ENCODE measurements at regions not wholly inside any gene's neighbourhood (a gene's known extent, or its start where the extent isn't known, plus 50 kb on each side); places are given as distances from the start of the nearest gene placed in this dataset.
A peak's percentile ranks its signal among the peaks of the same experiment; 100 is the strongest.

DNA sequence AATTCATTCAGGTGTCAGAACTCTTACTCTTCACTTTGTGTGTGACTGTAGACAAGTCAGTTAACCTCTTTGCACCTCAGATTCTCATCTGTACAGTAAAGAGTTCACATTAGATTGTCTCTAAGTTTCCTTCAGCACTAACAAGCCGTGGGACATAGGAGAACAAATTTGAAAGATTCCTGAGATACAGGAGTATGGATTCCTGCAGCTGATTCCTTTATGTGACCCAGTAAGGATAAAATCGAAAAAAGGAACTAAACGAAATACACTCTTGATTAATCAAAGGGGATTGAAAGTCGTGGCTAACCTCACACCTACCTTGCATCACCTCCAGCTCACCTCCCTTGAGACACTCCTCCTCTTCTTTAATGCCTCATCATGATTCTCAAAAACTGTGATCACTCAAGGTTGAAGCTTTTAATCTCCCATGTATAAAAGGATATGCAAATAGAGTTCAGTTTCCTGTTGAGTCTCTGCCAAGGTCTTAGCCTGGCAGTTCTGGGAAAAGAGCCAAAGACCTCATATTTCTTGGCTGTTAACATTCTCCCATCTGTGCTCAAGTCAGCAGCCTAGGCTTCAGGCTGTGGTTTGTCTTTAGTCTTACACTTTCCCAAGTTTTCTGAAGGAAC lies 156.6 kb downstream of the DAD1 start:
- Histone ChIP-seq H3K36me3 (ENCODE audit: control insufficient read depth, insufficient read depth, low read length) (no peaks in the 10 kb centered on the region), H3K27ac (ENCODE audit: low read length) (no peak overlapping the region), H3K27me3 (ENCODE audit: control insufficient read depth, insufficient read depth, low read length) (no peaks in the 10 kb centered on the region), H3K4me3 (ENCODE audit: low read depth in 2 of 2, low read length in 2 of 2) (no peak overlapping the region), H3K4me1 (ENCODE audit: control insufficient read depth, insufficient read depth, low read length) (no peaks in the 10 kb centered on the region; the same call in 1 of the 2 replicates), H3K9me3 (ENCODE audit: control insufficient read depth, insufficient read depth, low read depth, low read length) (no peaks in the 10 kb centered on the region)
- ChIA-PET CTCF (no interaction called here), POLR2A (no interaction called here)
- no TSS peak for BruUV-seq (replicated peaks)
- ATAC-seq (peak; percentile 75), DNase-seq (ENCODE audit: low read depth, low spot score) (peak; percentile 36)
- TF ChIP-seq TCF7L2 (IDR thresholded peaks at IDR 0.05; ENCODE audit: low read depth, low read length) (peak; percentile 58; the same call in 1 of the 2 replicates), POLR2AphosphoS5 (IDR thresholded peaks at IDR 0.05; ENCODE audit: low read depth, low read length) (no peak)
- TF ChIP-seq, protein P1, sequence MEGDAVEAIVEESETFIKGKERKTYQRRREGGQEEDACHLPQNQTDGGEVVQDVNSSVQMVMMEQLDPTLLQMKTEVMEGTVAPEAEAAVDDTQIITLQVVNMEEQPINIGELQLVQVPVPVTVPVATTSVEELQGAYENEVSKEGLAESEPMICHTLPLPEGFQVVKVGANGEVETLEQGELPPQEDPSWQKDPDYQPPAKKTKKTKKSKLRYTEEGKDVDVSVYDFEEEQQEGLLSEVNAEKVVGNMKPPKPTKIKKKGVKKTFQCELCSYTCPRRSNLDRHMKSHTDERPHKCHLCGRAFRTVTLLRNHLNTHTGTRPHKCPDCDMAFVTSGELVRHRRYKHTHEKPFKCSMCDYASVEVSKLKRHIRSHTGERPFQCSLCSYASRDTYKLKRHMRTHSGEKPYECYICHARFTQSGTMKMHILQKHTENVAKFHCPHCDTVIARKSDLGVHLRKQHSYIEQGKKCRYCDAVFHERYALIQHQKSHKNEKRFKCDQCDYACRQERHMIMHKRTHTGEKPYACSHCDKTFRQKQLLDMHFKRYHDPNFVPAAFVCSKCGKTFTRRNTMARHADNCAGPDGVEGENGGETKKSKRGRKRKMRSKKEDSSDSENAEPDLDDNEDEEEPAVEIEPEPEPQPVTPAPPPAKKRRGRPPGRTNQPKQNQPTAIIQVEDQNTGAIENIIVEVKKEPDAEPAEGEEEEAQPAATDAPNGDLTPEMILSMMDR (IDR thresholded peaks at IDR 0.05) = no peak
- in situ Hi-C loops (cut with HindIII; ENCODE audit: low pct_unique_long_range_greater_than_20kb, low sequenced_read_pairs) (no loop called here), intact Hi-C loops (cut with micrococcal nuclease; ENCODE audit: unreplicated experiment) (no loop called here)

DNA sequence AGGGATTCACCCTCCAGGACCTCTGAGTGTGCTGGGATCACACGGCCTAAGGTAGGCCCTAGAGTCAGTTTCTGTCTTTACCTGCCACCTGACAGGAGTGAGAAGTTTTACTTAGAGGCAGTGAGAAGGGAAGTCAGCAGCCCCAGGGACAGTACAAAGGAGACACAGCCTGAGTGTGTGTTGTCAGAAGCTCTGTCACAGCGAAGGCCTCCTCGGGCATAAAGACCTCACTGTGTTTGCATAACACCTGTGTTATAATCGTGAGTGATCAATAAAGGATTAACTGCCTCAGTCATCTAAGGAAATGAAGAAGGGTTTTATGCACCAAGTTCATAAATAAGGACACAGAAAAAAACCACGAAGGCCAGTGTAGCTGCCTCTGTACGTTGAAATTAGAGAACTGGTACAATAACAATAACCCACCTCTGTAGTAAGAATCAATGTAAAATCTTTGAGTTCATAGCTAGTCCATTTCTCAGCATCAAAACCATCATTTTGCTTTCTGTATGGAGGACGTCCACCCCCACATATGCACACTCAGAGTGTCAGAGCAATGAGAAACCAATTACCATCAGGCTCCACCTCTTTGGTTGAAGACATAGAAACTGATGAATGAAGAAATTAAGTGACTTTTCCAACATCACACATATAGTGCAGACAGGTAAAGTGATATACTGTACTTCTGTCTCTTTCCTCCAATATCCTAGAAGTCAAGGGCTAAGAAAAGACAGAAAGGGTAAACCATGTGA lies 159.3 kb downstream of the DAD1 start:
- Histone ChIP-seq H3K27ac (ENCODE audit: low read length) (no peak overlapping the region), H3K27me3 (ENCODE audit: control insufficient read depth, insufficient read depth, low read length) (no peaks in the 10 kb centered on the region), H3K4me3 (ENCODE audit: low read depth in 2 of 2, low read length in 2 of 2) (no peak overlapping the region), H3K9me3 (ENCODE audit: control insufficient read depth, insufficient read depth, low read depth, low read length) (no peaks in the 10 kb centered on the region), H3K36me3 (ENCODE audit: control insufficient read depth, insufficient read depth, low read length) (no peaks in the 10 kb centered on the region), H3K4me1 (ENCODE audit: control insufficient read depth, insufficient read depth, low read length) (no peaks in the 10 kb centered on the region; the same call in 1 of the 2 replicates)
- no peak for DNase-seq (ENCODE audit: low read depth, low spot score)
- ATAC-seq = no peak
- CTCF ChIA-PET = no interaction called here
- no TSS peak for BruUV-seq (replicated peaks)
- POLR2A ChIA-PET = no interaction called here
- no peak for TF ChIP-seq POLR2AphosphoS5 (IDR thresholded peaks at IDR 0.05; ENCODE audit: low read depth, low read length)
- TF ChIP-seq TCF7L2 (IDR thresholded peaks at IDR 0.05; ENCODE audit: low read depth, low read length) = no peak
- TF ChIP-seq, protein P1 (IDR thresholded peaks at IDR 0.05) = no peak
- TF ChIP-seq, protein P2, sequence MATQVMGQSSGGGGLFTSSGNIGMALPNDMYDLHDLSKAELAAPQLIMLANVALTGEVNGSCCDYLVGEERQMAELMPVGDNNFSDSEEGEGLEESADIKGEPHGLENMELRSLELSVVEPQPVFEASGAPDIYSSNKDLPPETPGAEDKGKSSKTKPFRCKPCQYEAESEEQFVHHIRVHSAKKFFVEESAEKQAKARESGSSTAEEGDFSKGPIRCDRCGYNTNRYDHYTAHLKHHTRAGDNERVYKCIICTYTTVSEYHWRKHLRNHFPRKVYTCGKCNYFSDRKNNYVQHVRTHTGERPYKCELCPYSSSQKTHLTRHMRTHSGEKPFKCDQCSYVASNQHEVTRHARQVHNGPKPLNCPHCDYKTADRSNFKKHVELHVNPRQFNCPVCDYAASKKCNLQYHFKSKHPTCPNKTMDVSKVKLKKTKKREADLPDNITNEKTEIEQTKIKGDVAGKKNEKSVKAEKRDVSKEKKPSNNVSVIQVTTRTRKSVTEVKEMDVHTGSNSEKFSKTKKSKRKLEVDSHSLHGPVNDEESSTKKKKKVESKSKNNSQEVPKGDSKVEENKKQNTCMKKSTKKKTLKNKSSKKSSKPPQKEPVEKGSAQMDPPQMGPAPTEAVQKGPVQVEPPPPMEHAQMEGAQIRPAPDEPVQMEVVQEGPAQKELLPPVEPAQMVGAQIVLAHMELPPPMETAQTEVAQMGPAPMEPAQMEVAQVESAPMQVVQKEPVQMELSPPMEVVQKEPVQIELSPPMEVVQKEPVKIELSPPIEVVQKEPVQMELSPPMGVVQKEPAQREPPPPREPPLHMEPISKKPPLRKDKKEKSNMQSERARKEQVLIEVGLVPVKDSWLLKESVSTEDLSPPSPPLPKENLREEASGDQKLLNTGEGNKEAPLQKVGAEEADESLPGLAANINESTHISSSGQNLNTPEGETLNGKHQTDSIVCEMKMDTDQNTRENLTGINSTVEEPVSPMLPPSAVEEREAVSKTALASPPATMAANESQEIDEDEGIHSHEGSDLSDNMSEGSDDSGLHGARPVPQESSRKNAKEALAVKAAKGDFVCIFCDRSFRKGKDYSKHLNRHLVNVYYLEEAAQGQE (IDR thresholded peaks at IDR 0.05; ENCODE audit: insufficient read depth in 1 of 2, low read depth in 2 of 2, low read length in 1 of 2) = no peak
- TF ChIP-seq SIN3A (IDR thresholded peaks at IDR 0.05; ENCODE audit: borderline replicate concordance, insufficient read depth, low read depth, low read length) = no peak
- in situ Hi-C loops (cut with HindIII; ENCODE audit: low pct_unique_long_range_greater_than_20kb, low sequenced_read_pairs) = no loop called here
- intact Hi-C loops (cut with micrococcal nuclease; ENCODE audit: unreplicated experiment) = no loop called here
